HepG2 (cell line): ENCODE measurements at regions not wholly inside any gene's neighbourhood (a gene's known extent, or its start where the extent isn't known, plus 50 kb on each side); places are given as distances from the start of the nearest gene placed in this dataset.

Source experiments
- ATAC-seq: fragments of 200-7000 bp; cut with Tn5 transposase; 3 replicates; pipeline ENCODE4 v1.9.1; 2020; ENCODE audit warnings: mild to moderate bottlenecking, moderate library complexity
- BruUV-seq: library from RNA; stranded (reverse); fragments of 400-500 nt; replicated peaks from 2 replicates; lab custom pipeline; 2021; lab: Mats Ljungman, UMichigan
- CTCF ChIA-PET: fragments of 300-600 bp; formaldehyde crosslinking; extraction: SDS; loops from one replicate; lab custom pipeline; 2021; ENCODE audit warnings: low total read pairs, inconsistent platforms, low intra/inter-chr PET ratio; lab: Yijun Ruan, JAX
- POLR2A ChIA-PET: fragments of 350-600 bp; sonication (Branson Sonifier 250); formaldehyde crosslinking; loops from one replicate; lab custom pipeline; 2020; ENCODE audit warnings: antibody characterized with exemption, inconsistent platforms; lab: Yijun Ruan, JAX
- DNase-seq: peaks from one replicate; pipeline ENCODE4 v3.0.0-alpha.2; 2015; ENCODE audit warnings: low spot score
- FAIRE-seq: peaks from 3 replicates; lab custom pipeline; 2011; peaks lifted over from hg19 to GRCh38; lab: Jason Lieb, UNC
- H2AFZ ChIP-seq: one replicate; pipeline ENCODE4 v1.6.1; 2011; ENCODE audit warnings: low read length, inconsistent platforms
- H3K27ac ChIP-seq: fragments of 300-600 bp; 3 replicates; pipeline ENCODE4 v1.8.0; 2011; ENCODE audit warnings: mixed run types, mild to moderate bottlenecking, mixed read lengths, low read length, inconsistent platforms; ENCODE audit not compliant: insufficient read depth; ENCODE audit errors: extremely low read length
- H3K27me3 ChIP-seq, 2 experiments: fragments of 200-600 bp in 1 of 2; 2 replicates in 1 of 2; 3 replicates in 1 of 2; pipeline versions ENCODE4 v1.6.0 to v1.8.0; 2011; ENCODE audit warnings: low read length in 2 of 2, mild to moderate bottlenecking in 2 of 2, moderate library complexity in 2 of 2, inconsistent platforms in 1 of 2; ENCODE audit not compliant: insufficient read depth in 2 of 2, control insufficient read depth in 1 of 2
- H3K36me3 ChIP-seq, 2 experiments: fragments of 200-600 bp in 1 of 2; replicated peaks in 1 of 2; 2 replicates in 1 of 2; 3 replicates in 1 of 2; pipeline versions ENCODE4 v1.5.1 to v1.8.0; 2011; ENCODE audit warnings: low read length in 2 of 2, inconsistent platforms in 1 of 2; ENCODE audit not compliant: insufficient read depth in 2 of 2, control insufficient read depth in 1 of 2
- H3K4me1 ChIP-seq: 2 replicates; pipeline ENCODE4 v1.5.1; 2012; ENCODE audit warnings: low read length, inconsistent platforms; ENCODE audit not compliant: insufficient read depth
- H3K4me2 ChIP-seq: 2 replicates; pipeline ENCODE4 v1.6.0; 2011; ENCODE audit warnings: low read depth, low read length, inconsistent platforms
- H3K4me3 ChIP-seq, 3 experiments: fragments of 200-600 bp in 1 of 3; sonication (generic), shearing (Covaris generic) in 1 of 3; replicated peaks in 1 of 3; 2 replicates each; pipeline ENCODE4 v1.5.1; 2011 to 2016; ENCODE audit warnings: low read length in 3 of 3, inconsistent platforms in 2 of 3, low read depth in 2 of 3, mild to moderate bottlenecking in 2 of 3, control low read depth in 1 of 3, mixed read lengths in 1 of 3; ENCODE audit not compliant: insufficient read depth in 1 of 3
- H3K79me2 ChIP-seq: one replicate; pipeline ENCODE4 v1.6.1; 2011; ENCODE audit warnings: low read length, inconsistent platforms; ENCODE audit not compliant: insufficient read depth
- H3K9ac ChIP-seq: 2 replicates; pipeline ENCODE4 v1.6.0; 2011; ENCODE audit warnings: mild to moderate bottlenecking, low read depth, low read length, inconsistent platforms; ENCODE audit not compliant: insufficient read depth
- H3K9me3 ChIP-seq: 2 replicates; pipeline ENCODE4 v1.5.1; 2012; ENCODE audit warnings: mild to moderate bottlenecking, low read length
- H4K20me1 ChIP-seq: 2 replicates; pipeline ENCODE4 v1.6.0; 2011; ENCODE audit warnings: inconsistent platforms, mild to moderate bottlenecking, low read length, moderate library complexity; ENCODE audit not compliant: insufficient read depth
- SMARCE1 ChIP-seq: fragments of 450-650 bp; IDR thresholded peaks from 2 replicates; pipeline ENCODE4 v1.6.1; 2017; ENCODE audit warnings: borderline replicate concordance
- SOX5 ChIP-seq: IDR thresholded peaks from 2 replicates; pipeline ENCODE4 v1.6.1; 2016; ENCODE audit warnings: borderline replicate concordance
- ZFP37 ChIP-seq: sonication (generic); formaldehyde crosslinking; IDR thresholded peaks from 2 replicates; pipeline ENCODE4 v1.4.0; 2020; ENCODE audit warnings: missing genetic modification reagents, borderline replicate concordance
- ZNF225 ChIP-seq: sonication (generic); formaldehyde crosslinking; IDR thresholded peaks from 2 replicates; pipeline ENCODE4 v1.4.0; 2020; ENCODE audit warnings: mild to moderate bottlenecking, missing genetic modification reagents
- ZSCAN29 ChIP-seq: sonication (generic); formaldehyde crosslinking; conservative IDR thresholded peaks from 2 replicates; pipeline ENCODE4 v1.4.0; 2020; ENCODE audit warnings: mild to moderate bottlenecking, missing genetic modification reagents
- WGBS: methylation state at CpG from one replicate; pipeline ENCODE4 v1.1.6; 2017; ENCODE audit warnings: low lambda C conversion rate; 5-methylcytosine and 5-hydroxymethylcytosine counted together
- in situ Hi-C: cut with HindIII; loops from 2 replicates; pipeline ENCODE4 v1.10.0; 2017; ENCODE audit warnings: low pct_unique_long_range_greater_than_20kb; ENCODE audit not compliant: extremely low pct_ligation_motif_present
- intact Hi-C: fragments of 100-400 bp; cut with micrococcal nuclease; formaldehyde crosslinking; loops from one replicate; pipeline ENCODE4 v1.10.0; 2022; ENCODE audit not compliant: unreplicated experiment
- TF ChIP-seq, protein P1 (sequence below): sonication (generic); formaldehyde crosslinking; IDR thresholded peaks from 2 replicates; pipeline ENCODE4 v1.4.0; 2020; ENCODE audit warnings: missing genetic modification reagents
- TF ChIP-seq, protein P2 (sequence below): sonication (generic); formaldehyde crosslinking; IDR thresholded peaks from 2 replicates; pipeline ENCODE4 v1.5.1; 2020; ENCODE audit warnings: mild to moderate bottlenecking, missing genetic modification reagents, moderate library complexity

DNA sequence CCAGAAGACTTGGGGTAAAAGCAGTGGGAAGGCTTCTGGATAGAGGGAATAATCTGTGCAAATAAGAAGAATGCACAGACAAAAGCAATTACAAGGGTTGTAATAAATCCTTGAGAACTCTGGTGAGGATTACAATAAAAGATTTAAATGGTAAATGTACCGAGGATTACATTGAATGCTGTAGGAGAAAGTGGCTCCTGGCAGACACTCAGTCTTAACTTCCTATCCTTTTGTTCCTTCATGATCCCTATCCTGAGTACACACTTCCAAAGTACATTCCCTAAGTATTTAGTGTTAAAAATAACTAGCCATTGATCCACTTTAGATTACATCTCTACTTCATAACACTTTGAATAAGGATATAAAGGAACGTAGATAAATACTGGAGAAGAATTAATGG lies 205.4 kb downstream of the SPATA18 start:
- Histone ChIP-seq H3K36me3 (no peaks in the 10 kb centered on the region), H3K4me2 (no peak overlapping the region), H3K27ac (no peak overlapping the region), H3K4me3 (no peak overlapping the region), H3K9ac (no peak overlapping the region), H3K79me2 (no peaks in the 10 kb centered on the region), H4K20me1 (no peaks in the 10 kb centered on the region)
- DNase-seq, result no peak
- WGBS, result 3% methylated on average over 2 of the region's 2 CpGs
- ChIA-PET CTCF (no interaction called here), POLR2A (no interaction called here)
- BruUV-seq, result no TSS peak
- in situ Hi-C loops, result no loop called here
- intact Hi-C loops, result no loop called here
- no peak for FAIRE-seq
- no peak for ATAC-seq
- TF ChIP-seq, protein P1, sequence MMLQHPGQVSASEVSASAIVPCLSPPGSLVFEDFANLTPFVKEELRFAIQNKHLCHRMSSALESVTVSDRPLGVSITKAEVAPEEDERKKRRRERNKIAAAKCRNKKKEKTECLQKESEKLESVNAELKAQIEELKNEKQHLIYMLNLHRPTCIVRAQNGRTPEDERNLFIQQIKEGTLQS (CRISPR knock-in tag), result no peak
- TF ChIP-seq ZNF225 (no peak), ZSCAN29 (CRISPR knock-in tag) (no peak), SOX5 (CRISPR knock-in tag) (no peak), SMARCE1 (no peak), ZFP37 (CRISPR knock-in tag) (no peak)
- TF ChIP-seq, protein P2, sequence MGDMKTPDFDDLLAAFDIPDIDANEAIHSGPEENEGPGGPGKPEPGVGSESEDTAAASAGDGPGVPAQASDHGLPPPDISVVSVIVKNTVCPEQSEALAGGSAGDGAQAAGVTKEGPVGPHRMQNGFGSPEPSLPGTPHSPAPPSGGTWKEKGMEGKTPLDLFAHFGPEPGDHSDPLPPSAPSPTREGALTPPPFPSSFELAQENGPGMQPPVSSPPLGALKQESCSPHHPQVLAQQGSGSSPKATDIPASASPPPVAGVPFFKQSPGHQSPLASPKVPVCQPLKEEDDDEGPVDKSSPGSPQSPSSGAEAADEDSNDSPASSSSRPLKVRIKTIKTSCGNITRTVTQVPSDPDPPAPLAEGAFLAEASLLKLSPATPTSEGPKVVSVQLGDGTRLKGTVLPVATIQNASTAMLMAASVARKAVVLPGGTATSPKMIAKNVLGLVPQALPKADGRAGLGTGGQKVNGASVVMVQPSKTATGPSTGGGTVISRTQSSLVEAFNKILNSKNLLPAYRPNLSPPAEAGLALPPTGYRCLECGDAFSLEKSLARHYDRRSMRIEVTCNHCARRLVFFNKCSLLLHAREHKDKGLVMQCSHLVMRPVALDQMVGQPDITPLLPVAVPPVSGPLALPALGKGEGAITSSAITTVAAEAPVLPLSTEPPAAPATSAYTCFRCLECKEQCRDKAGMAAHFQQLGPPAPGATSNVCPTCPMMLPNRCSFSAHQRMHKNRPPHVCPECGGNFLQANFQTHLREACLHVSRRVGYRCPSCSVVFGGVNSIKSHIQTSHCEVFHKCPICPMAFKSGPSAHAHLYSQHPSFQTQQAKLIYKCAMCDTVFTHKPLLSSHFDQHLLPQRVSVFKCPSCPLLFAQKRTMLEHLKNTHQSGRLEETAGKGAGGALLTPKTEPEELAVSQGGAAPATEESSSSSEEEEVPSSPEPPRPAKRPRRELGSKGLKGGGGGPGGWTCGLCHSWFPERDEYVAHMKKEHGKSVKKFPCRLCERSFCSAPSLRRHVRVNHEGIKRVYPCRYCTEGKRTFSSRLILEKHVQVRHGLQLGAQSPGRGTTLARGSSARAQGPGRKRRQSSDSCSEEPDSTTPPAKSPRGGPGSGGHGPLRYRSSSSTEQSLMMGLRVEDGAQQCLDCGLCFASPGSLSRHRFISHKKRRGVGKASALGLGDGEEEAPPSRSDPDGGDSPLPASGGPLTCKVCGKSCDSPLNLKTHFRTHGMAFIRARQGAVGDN, result no peak
- TF ChIP-seq, all 625 proteins: peak for 0
- Histone ChIP-seq H3K9me3 (no peaks in the 10 kb centered on the region), H3K27me3 (no peaks in the 10 kb centered on the region; a peak in 2 of 5 replicates), H3K4me1 (no peaks in the 10 kb centered on the region), H2AFZ (no peak overlapping the region)
